Uterus (tissue), 2 donors: ENCODE measurements at regions not wholly inside any gene's neighbourhood (a gene's known extent, or its start where the extent isn't known, plus 50 kb on each side); places are given as distances from the start of the nearest gene placed in this dataset.

Experiments
- POLR2A ChIP-seq, 2 donors: fragments of 450-650 bp; IDR thresholded peaks; one replicate each; pipeline ENCODE4 v1.6.1; 2016; ENCODE audit warnings: antibody characterized with exemption in 2 of 2, mild to moderate bottlenecking in 1 of 2, moderate library complexity in 1 of 2
- TF ChIP-seq, protein P1 (sequence below), 4 experiments: fragments of 200-600 bp in 2 of 4; fragments of 450-650 bp in 2 of 4; sonication (generic) in 2 of 4; IDR thresholded peaks; one replicate each; pipeline ENCODE4 v1.5.1; 2016 to 2019; ENCODE audit warnings: antibody characterized with exemption in 4 of 4, mild to moderate bottlenecking in 2 of 4, moderate library complexity in 1 of 4

- TF ChIP-seq, protein P1, sequence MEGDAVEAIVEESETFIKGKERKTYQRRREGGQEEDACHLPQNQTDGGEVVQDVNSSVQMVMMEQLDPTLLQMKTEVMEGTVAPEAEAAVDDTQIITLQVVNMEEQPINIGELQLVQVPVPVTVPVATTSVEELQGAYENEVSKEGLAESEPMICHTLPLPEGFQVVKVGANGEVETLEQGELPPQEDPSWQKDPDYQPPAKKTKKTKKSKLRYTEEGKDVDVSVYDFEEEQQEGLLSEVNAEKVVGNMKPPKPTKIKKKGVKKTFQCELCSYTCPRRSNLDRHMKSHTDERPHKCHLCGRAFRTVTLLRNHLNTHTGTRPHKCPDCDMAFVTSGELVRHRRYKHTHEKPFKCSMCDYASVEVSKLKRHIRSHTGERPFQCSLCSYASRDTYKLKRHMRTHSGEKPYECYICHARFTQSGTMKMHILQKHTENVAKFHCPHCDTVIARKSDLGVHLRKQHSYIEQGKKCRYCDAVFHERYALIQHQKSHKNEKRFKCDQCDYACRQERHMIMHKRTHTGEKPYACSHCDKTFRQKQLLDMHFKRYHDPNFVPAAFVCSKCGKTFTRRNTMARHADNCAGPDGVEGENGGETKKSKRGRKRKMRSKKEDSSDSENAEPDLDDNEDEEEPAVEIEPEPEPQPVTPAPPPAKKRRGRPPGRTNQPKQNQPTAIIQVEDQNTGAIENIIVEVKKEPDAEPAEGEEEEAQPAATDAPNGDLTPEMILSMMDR (IDR thresholded peaks at IDR 0.05), result no peak
- no peak for TF ChIP-seq POLR2A (IDR thresholded peaks at IDR 0.05)
These were observed 107.7 kb downstream of the BAMBI start for GRCh38 chr10:28785018-28785417.
